ENCODE measurements at regions not wholly inside any gene's neighbourhood (a gene's known extent, or its start where the extent isn't known, plus 50 kb on each side); places are given as distances from the start of the nearest gene placed in this dataset.

DNA sequence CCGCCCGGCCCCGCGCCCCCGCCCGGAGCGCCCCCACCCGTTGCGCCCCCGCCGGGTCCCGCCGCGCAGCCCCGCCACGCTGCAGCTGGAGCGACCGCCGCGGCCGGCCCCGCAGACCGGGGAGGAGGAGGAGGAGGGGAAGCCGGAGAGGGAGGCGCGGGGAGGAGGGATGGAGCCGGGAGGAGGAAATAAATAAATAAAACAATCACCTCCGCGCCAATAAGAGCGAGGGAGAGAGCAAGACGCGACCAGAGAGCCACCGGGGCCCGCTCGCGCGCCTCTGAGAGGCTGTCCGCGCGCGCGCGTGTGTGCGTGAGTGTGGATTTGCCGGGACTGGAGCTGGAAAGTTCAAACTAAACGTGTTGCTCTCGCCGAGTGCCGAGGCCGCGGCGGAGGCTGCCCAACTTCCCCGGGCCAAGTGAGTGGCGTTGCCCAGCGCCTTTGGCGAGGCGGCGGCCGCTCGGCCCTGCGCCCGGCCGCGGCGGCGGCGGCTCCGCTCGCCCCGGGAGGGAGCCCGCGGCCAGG, 2184.4 kb upstream of the TENM3 start:
- POLR2A ChIA-PET (ENCODE audit: unreplicated experiment): no interaction called here
- no peaks in the 10 kb centered on the region for H3K9me3 ChIP-seq (ENCODE audit: control insufficient read depth, insufficient read depth, low read length)
- no peak overlapping the region for H4K91ac ChIP-seq (ENCODE audit: insufficient read depth, low read depth, low read length)
- H2BK5ac ChIP-seq (ENCODE audit: low read depth, low read length, poor library complexity, severe bottlenecking): no peak overlapping the region
- no peak overlapping the region for H2BK20ac ChIP-seq (ENCODE audit: low read depth, low read length)
- H3K79me1 ChIP-seq (ENCODE audit: low read depth in 1 of 2, low read length in 2 of 2): no peaks in the 10 kb centered on the region
- intact Hi-C loops (cut with micrococcal nuclease): no loop called here
- no peaks in the 10 kb centered on the region for H4K20me1 ChIP-seq (ENCODE audit: insufficient read depth, low read length)
- dilution Hi-C loops (cut with HindIII; ENCODE audit: low sequenced_read_pairs, unreplicated experiment): no loop called here
- no CpG with 5 or more reads among the region's 72 CpGs for WGBS, 2 experiments (ENCODE audit: extremely low coverage in 2 of 2, insufficient read length in 1 of 2)
- DNase-seq (peak; percentile 44), ATAC-seq (ENCODE audit: low read depth) (peak; percentile 79)
- TF ChIP-seq USF2 (IDR thresholded peaks at IDR 0.05; ENCODE audit: low read depth, low read length) (no peak), POLR2A (IDR thresholded peaks at IDR 0.05; ENCODE audit: low read depth, low read length) (no peak), RCOR1 (IDR thresholded peaks at IDR 0.05; ENCODE audit: insufficient replicate concordance, low read length) (no peak), CTCF (conservative IDR thresholded peaks at IDR 0.05; ENCODE audit: low read depth, low read length) (no peak), CHD1 (IDR thresholded peaks at IDR 0.05; ENCODE audit: low read depth, low read length) (no peak), RFX5 (IDR thresholded peaks at IDR 0.05; ENCODE audit: low read depth, low read length) (no peak), RAD21 (IDR thresholded peaks at IDR 0.05; ENCODE audit: low read length) (no peak)
- no peak overlapping the region for H3K27ac ChIP-seq (ENCODE audit: insufficient read depth, low read length)
- H3K4ac ChIP-seq (ENCODE audit: low read depth, low read length): no peak overlapping the region
- in situ Hi-C loops (cut with MboI; ENCODE audit: low sequenced_read_pairs): no loop called here
- H3K4me2 ChIP-seq (ENCODE audit: low read depth, low read length): peak overlapping the region; percentile 75; the same call in 1 of the 2 replicates
- CTCF ChIA-PET: no interaction called here
- H3K23ac ChIP-seq (ENCODE audit: low read depth, low read length): no peak overlapping the region
- no peak overlapping the region for H3K56ac ChIP-seq (ENCODE audit: extremely low read depth, insufficient read depth, low read length)
- H2BK15ac ChIP-seq (ENCODE audit: low read depth, low read length): no peak overlapping the region
- H4K8ac ChIP-seq (ENCODE audit: low read depth in 2 of 2, low read length in 2 of 2): no peak overlapping the region
- no peak overlapping the region for H4K5ac ChIP-seq (ENCODE audit: low read depth, low read length)
- H3K9ac ChIP-seq (ENCODE audit: low read depth, low read length): no peak overlapping the region
- no peaks in the 10 kb centered on the region for H3K36me3 ChIP-seq (ENCODE audit: control insufficient read depth, insufficient read depth, low read length)
- H2BK120ac ChIP-seq (ENCODE audit: low read depth, low read length): no peak overlapping the region
- H3K4me1 ChIP-seq (ENCODE audit: control insufficient read depth, insufficient read depth, low read length): no peaks in the 10 kb centered on the region
- H3K27me3 ChIP-seq (ENCODE audit: control insufficient read depth, insufficient read depth, low read length): peaks cover 12% of the 10 kb centered on the region
- no peaks in the 10 kb centered on the region for H3K9me1 ChIP-seq (ENCODE audit: insufficient read depth, low read length)
- peak overlapping the region; percentile 91 for H2AFZ ChIP-seq (replicated peaks; ENCODE audit: low read length, poor library complexity)
- no peak overlapping the region for H2AK5ac ChIP-seq (ENCODE audit: low read depth, low read length)
- H3K14ac ChIP-seq (replicated peaks; ENCODE audit: low read depth, low read length): no peak overlapping the region
- H2AK9ac ChIP-seq (replicated peaks; ENCODE audit: low read depth, low read length, poor library complexity): no peak overlapping the region
- BruUV-seq (replicated peaks): no TSS peak
- no peak overlapping the region for H3K18ac ChIP-seq (ENCODE audit: low read depth, low read length)
- H3K4me3 ChIP-seq (ENCODE audit: insufficient read depth, low read depth, low read length): peak overlapping the region; percentile 41

All from IMR-90 (cell line).